HG02970 (cell line): ENCODE measurements at regions not wholly inside any gene's neighbourhood (a gene's known extent, or its start where the extent isn't known, plus 50 kb on each side); places are given as distances from the start of the nearest gene placed in this dataset.
"Not testable (repeated sequence)": the region's sequence is repeated elsewhere in the genome, so short reads cannot be mapped to it uniquely, and the experiment has no call there.

Source experiments
- ATAC-seq: cut with Tn5 transposase; IDR thresholded peaks from one replicate; pipeline ENCODE4 v1.9.1; 2021; ENCODE audit warnings: mild to moderate bottlenecking, moderate library complexity, moderate number of reproducible peaks; ENCODE audit not compliant: unreplicated experiment, low FRiP score

- ATAC-seq, result no peak
Observed at GRCh38 chr5:152686931-152687330, 281.9 kb upstream of the NMUR2 start.

GRCh38 chr5:152688561-152689249 lies 283.6 kb upstream of the NMUR2 start:
- no peak for ATAC-seq

- no peak for ATAC-seq
Observed at GRCh38 chr5:152689250-152689711, 284.2 kb upstream of the NMUR2 start.

GRCh38 chr5:152694231-152694630 lies 289.2 kb upstream of the NMUR2 start:
- no peak for ATAC-seq

- ATAC-seq, result no peak
Observed at GRCh38 chr5:152701305-152701949, 296.3 kb upstream of the NMUR2 start.

- no peak for ATAC-seq
Observed at GRCh38 chr5:152704286-152704685, 299.2 kb upstream of the NMUR2 start.

GRCh38 chr5:152711801-152712388 lies 306.8 kb upstream of the NMUR2 start:
- ATAC-seq, result no peak

GRCh38 chr5:152717393-152717792 lies 312.3 kb upstream of the NMUR2 start:
- no peak for ATAC-seq

GRCh38 chr5:152723482-152723881 lies 318.4 kb upstream of the NMUR2 start:
- no peak for ATAC-seq

GRCh38 chr5:152730176-152730575 lies 325.1 kb upstream of the NMUR2 start:
- ATAC-seq, result no peak

GRCh38 chr5:152736906-152737305 lies 331.8 kb upstream of the NMUR2 start:
- ATAC-seq, result no peak

GRCh38 chr5:152739916-152740315 lies 334.8 kb upstream of the NMUR2 start:
- ATAC-seq, result no peak

- ATAC-seq, result not testable (repeated sequence)
Observed at GRCh38 chr5:152741126-152741525, 336.0 kb upstream of the NMUR2 start.

GRCh38 chr5:152787709-152788217 lies 382.7 kb upstream of the NMUR2 start:
- ATAC-seq, result not testable (repeated sequence)

- ATAC-seq, result no peak
Observed at GRCh38 chr5:152801886-152802285, 396.8 kb upstream of the NMUR2 start.

- ATAC-seq, result no peak
Observed at GRCh38 chr5:152804179-152804578, 399.1 kb upstream of the NMUR2 start.

- no peak for ATAC-seq
Observed at GRCh38 chr5:152811988-152812387, 406.9 kb upstream of the NMUR2 start.

- no peak for ATAC-seq
Observed at GRCh38 chr5:152813526-152813925, 408.4 kb upstream of the NMUR2 start.

- no peak for ATAC-seq
Observed at GRCh38 chr5:152819891-152820290, 414.8 kb upstream of the NMUR2 start.

GRCh38 chr5:152824316-152824715 lies 419.2 kb upstream of the NMUR2 start:
- ATAC-seq, result no peak

- ATAC-seq, result no peak
Observed at GRCh38 chr5:152838241-152838786, 433.2 kb upstream of the NMUR2 start.
